HG02763 (cell line): ENCODE measurements at regions not wholly inside any gene's neighbourhood (a gene's known extent, or its start where the extent isn't known, plus 50 kb on each side); places are given as distances from the start of the nearest gene placed in this dataset.

Experiments used
- ATAC-seq: cut with Tn5 transposase; IDR thresholded peaks from one replicate; pipeline ENCODE4 v1.9.1; 2021; ENCODE audit warnings: mild to moderate bottlenecking, moderate library complexity; ENCODE audit not compliant: unreplicated experiment

DNA sequence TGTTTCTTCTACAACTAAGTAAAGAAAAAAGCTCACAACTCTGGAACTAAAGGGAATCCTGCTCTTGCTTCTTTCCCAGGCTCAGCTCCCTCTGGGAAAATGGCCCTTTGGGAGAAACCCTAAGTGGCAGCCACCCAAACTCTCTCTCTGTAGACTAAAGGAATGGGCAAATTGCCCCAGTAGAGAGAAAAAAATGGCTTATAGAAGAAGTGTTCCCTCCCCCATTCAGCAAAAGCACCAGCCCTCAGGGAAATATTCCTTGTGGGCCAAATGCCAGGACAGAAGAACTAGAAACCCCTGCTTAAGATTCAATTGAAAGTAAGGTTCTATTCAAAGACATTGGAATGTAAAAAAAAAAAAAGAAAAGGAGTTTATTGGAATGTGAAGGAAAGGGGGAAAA, 603.7 kb upstream of the ALCAM start:
- ATAC-seq: no peak

DNA sequence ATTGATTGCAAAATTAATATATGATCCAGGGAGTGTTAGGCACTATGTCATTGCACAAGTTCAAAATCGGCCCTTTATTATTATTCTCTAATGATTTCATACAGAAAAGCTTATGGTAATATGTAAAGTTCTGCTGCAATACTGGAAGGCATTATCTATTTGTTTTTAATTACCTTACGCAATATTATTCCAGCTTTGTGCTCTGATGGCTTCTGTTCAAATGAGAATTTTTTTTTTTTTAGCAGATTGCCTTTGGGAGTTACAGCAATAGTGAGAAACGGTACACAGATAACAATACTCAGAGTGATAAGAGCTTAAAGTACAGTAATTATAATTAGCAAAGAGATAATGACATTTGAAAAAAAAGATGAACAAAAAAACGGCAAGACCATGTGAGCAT, 602.2 kb upstream of the ALCAM start:
- ATAC-seq: no peak

DNA sequence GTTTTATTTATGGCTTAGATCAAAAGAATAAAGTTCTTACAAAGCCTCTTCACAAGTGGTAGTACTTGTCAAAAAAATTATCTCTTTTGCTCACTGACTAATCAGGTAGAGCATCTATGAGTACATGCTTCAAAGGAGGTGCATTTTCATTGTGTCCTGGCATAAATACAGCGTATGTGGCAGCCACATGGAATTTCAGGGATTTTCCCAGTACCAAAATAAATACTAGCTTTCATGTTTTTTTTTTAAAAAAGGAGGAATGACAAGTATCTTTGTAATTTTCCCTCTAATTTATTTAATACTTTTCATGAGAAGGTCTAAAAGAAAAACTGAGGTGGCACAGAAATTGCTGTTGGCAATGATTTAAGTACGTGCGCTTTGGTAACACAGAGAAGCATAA, 597.8 kb upstream of the ALCAM start:
- no peak for ATAC-seq

DNA sequence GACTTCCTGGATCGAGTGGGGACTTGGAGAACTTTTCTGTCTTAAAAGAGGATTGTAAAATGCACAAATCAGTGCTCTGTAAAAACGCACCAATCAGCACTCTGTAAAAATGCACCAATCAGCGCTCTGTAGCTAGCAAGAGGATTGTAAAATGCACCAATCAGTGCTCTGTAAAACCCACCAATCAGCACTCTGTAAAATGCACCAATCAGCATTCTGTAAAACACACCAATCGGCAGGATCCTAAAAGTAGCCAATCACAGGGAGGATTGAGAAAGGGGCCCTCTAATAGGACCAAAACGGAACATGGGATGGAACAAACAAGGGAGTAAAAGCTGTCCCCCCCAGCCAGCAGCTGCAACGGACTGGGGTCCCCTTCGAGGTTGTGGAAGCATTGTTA, 587.4 kb upstream of the ALCAM start:
- ATAC-seq: no peak

DNA sequence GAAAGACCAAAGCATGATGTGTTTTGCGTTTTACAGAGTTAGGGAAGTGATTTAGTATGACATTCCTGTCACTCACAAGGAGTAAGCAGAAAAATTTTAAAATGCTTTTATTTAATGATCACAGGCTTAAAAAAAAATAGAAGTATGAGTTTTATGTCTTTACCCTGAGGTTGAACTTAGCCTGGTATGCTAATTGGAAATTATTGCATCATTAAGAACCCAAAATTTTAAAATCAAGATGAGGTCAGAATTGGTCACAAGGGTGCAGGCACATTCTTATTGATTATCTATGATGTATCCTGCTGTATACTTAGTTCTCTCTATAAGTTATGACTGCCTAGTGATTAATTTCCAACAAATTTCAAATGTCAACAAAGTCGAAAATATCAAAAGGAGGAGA, 585.6 kb upstream of the ALCAM start:
- ATAC-seq: no peak

DNA sequence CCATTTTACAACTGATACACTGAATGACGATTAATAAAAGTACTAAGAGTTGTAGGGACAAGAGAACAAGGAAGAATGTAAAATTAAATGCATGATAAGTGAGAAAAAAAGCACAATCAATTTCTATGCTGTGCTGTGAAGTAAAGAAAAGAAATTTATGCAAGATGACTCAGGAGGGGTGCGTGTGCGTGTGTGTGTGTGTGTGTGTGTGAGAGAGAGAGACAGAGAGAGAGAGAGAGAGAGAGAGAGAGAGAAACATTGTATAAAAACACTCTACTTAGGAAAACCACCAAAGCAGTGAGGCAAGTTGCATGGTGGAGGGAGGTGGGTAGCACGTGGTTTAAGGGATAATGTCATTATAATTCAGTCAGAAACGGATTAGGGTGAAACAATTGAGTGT, 580.8 kb upstream of the ALCAM start:
- ATAC-seq: no peak

DNA sequence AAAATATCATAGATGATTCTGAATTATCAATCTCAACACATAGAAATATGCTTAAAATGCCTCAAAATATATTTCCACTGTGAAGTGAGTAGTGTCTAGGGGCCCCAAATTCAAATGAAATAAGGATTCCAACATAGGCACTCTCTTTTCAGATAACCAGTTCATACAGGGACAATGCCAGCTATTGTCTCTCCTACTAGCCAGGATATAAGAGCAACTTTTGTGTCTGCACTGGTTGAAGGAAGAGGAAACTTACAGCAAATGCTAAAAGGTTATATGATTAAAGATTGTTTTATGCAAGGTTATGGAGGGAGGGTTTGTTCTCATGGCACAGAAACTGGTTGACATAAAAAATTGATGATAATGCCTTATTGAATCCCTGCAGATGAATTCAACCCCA, 579.4 kb upstream of the ALCAM start:
- ATAC-seq: no peak

DNA sequence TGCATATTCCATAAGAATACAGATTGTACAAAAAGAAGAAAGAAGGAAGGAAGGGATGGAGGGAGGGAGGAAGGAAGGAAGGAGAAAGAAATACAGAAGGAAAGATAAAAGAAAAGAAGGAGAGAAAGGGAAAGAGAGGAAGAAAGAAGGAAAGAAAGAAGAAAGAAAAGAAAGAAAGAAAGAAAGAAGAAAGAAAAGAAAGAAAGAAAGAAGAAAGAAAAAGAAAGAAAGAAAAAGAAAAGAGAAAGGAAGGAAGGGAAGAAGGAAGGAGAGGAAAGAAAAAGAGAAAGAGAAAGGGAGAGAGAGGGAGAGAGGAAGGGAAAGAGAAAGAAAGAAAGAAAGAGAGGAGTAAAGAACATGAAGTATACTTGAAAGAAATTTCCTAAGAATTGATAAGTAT, 577.9 kb upstream of the ALCAM start:
- no peak for ATAC-seq

DNA sequence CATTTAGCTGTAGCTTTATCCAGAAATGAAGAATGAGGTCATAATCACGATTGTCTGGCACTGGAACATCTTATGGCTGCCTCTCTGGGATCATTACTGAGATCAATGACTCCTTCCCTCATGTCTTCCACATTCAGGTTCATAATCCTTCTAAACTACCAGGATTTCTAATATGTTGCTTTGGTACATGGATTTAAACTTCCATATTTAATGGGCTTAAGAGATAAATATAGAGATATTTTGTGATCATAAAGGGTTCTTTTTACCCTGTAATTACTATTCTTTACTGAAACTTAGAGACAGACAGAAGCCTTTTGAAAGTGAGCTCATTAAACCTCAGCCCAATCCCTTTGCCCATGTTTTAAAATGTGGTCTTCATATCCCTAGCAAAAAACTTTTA, 575.4 kb upstream of the ALCAM start:
- ATAC-seq: no peak

DNA sequence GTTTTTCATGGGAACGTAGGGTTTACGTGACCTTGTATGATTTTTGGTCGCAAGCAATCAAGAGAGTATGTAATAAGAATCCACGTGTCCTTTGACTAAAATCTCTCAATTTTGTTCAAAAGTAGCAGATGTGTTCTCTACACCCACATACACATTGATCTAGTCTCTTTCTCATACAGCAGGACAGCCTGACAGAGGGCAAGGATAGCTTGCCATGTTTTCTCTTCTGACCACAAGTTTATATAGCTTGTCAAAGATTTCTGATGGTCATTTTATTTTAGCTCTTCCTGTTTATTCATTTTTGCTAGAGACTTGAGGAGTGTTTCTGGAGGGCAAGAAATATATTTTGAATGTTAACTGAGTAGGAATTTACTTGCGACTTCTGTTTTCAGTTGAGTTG, 570.2 kb upstream of the ALCAM start:
- ATAC-seq: no peak

DNA sequence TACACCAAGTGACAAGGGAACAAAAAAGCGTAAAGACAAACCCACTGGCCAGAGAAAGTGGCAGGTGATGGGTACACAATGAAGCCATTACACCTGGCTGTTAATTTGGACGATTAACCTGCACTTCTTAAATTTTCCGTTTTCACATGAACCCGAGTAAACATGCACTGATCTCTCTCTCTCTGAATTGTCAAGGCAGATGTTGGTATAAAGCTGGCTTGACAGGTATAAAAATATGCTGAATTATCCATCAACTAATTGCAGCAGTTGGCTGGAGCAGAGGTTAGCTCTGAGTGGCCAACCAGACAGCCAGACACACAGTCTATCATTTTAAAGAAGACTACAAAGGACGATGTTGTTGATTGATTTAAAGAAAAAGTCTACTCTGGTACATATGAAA, 561.7 kb upstream of the ALCAM start:
- ATAC-seq: no peak

DNA sequence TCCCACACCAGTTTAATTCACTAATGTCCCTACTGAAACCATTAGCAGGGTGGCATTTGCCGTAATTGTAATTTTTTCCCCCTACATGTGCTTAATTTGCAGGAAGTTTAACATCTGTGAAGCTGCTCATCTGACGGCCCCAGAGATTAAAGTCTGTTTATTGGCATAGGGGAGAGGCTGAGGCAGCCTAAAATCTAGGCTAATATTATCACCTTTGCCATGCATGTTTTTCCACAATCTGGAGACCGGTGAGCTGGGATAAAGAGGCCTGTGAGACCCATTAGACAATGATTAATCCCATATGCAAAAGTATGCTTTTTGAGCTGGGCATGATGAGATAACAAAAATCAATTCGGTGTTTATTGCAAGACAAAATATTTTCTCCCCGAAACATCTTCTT, 561.2 kb upstream of the ALCAM start:
- ATAC-seq: no peak

DNA sequence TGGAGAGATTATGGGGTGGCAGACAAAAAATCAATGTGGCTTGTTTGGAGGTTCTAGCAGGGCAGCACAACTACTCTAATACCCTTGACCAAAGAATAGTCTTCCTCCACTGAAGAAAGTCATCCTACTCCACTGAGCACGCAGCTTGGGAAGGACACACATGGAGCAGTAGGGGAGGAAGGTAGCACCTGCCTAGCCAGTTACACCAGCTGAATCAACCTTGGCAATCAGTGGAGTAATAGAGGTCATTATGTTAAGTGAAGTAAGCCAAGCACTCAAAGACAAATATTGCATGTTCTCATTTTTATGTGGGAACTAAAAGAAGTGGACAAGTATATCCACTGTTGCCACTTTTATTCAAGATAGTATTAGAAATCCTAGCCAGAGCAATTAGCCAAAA, 555.8 kb upstream of the ALCAM start:
- no peak for ATAC-seq

DNA sequence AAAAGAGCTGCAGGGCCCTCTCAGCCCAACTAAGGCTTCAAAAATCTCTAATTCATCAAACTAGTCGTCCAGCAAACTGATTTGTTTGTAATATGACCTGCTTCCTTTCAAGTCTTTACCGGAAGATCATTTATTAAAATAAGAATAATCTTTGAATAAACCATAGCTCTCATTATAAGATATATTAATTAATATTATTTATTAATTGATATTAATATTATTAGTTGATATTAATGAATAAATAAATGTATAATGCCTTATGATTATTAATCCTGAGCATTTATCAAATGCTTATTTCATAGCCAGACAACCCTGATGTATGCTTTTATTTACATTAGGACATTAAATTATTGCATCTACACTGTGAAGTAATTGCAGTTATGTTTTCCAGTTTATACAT, 550.7 kb upstream of the ALCAM start:
- ATAC-seq: no peak

DNA sequence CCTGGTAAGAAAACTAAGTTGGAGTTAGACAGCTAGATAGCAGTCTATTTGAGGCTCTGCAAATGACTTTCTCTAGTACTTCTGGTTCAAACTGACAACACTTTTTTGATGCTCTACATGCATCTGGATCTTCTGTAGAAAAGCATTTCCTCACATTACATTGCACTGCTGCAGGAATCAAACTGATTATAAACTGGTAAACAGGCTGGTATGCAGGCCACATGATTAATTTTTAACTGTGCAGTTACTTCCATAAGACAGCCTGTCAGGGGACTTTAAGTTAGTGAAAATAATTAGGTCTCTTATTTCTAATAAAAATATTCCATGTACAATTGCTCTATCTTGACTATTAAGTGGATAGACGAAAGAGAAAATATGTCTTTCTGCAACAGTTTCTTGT, 550.0 kb upstream of the ALCAM start:
- no peak for ATAC-seq

DNA sequence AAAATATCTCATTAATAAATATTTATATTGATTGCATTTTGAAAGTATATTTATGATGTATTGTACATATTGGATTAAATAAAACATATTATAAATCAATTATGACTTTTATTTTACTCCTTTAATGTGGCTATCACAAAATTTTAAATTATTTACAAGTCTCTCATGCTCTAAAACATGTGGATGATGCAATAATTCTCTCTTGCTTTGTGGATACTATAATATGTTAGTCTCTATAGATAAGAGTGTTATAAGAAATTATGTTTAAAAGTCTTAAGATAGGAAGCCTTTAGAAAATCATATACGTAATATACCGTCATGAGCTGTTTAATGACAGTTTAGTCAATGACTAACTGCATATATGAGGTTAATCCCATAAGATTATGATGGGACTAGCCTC, 547.4 kb upstream of the ALCAM start:
- no peak for ATAC-seq

DNA sequence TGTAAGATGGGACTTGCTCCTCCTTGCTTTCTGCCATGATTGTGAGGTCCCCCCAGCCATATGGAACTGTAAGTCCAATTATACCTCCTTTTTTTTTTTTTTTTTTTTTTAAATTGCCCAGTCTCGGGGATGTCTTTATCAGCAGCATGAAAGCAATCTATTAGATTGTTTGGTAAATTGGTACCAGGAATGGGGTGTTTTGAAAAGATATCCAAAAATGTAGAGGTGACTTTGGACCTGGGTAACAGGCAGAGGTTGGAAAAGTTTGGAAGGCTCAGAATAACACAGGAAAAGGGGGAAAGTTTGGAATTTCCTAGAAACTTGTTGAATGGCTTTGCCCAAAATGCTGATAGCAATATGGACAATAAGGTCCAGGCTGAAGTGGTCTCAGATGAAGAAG, 545.8 kb upstream of the ALCAM start:
- no peak for ATAC-seq

DNA sequence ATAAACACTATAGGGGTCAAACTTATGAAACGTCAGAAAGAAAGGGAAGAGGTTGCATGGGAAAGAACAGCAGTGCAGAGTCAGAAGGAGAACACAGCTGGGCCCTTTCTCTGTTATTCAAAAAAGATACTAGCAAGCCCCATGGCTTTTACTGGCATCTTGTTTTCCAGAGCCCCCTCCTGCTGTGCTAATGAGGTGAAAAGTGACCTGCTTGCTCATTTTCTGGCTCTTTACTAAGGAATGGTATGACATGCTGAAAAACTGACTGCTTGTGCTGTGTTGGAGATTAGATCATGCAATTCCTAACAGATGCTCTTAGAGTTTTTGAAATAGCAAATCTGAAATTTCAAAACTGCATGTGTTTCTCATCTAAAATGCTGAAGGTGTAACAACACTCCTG, 541.6 kb upstream of the ALCAM start:
- no peak for ATAC-seq

DNA sequence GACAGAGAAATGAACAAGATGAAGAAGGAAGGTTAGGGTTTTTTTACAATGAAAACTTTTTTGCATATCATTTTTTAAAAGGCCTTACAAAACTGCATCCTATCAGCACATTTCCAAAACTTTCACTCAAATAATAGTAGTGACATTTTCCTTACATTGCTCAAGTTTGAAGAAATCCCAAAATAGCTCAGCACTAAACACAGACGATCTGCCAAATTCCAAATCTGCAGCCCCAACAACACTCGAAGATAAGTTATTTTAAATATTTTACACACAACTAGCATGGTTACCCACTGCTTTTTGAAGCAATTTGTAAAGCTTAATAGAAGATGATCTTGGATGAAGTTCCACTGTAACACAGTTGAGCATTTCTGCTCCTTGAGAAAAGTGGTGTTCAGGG, 535.6 kb upstream of the ALCAM start:
- ATAC-seq: no peak

DNA sequence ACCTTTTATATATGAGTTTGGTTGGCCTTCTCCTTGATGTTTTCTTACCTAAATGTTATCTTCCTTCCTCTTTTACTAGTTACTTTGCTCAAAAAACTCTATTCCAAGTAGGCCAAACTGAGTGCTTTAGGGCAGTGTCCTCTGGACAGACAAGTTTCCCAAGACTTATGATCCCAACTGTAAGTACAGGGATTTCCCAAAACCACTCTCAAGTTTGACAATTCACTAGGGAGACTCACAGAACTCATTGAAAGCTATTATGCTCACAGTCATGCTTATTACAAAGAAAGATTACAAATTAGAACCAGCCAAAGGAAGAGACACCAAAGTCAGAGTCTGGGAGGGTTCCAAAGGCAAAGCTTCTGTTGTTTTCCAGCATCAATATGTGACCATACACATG, 534.2 kb upstream of the ALCAM start:
- no peak for ATAC-seq

DNA sequence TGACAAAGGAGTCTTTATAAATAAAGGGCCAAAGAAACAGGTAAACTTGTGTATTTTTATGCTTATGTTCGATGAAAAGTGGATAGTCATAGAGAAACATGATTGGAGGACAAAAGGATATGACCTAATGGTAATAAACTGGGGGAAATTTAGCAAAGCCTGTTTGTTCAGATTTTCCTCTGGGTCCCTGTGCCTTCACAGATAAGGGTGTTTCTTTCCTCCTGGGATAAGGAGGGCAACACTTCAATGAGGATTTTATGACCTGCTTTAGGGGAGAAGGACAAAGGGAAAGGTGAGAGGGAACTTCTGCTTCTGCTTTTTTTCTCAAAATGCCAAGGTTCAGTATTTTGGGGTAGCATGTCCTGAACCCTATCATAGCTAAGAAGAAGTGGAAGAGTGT, 531.3 kb upstream of the ALCAM start:
- ATAC-seq: no peak

DNA sequence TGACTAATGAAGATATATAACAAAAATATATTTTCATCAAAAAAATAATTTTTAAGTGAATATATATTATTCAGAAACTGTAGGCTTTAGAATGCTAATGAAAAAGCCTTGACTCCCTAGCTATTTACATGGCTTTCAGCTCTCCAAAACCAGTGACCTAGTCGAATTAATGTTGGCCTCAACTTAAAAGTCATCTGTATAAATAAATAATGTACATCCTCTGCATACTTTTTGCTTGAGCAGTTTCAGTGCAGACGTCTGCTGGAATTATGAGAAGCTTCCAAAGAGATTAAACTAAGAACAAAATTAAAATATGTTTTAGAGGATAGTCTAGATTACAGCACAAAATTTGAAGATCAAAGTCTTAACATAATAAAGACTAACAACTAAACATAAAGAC, 520.4 kb upstream of the ALCAM start:
- no peak for ATAC-seq

DNA sequence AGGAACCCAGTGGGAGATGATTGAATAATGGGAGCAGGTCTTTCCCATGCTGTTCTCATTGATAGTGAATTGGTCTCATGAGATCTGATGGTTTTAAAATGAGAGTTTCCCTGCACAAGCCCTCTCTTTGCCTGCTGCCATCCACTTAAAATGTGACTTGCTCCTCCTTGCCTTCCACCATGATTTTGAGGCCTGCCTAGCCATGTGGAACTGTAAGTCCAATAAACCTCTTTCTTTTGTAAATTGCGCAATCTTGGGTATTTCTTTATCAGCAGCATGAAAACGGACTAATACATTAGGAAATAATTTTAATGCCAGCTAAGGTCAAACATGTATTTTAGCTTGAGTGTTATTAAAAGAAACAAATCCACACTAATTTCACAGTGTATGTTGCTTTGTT, 517.6 kb upstream of the ALCAM start:
- no peak for ATAC-seq

DNA sequence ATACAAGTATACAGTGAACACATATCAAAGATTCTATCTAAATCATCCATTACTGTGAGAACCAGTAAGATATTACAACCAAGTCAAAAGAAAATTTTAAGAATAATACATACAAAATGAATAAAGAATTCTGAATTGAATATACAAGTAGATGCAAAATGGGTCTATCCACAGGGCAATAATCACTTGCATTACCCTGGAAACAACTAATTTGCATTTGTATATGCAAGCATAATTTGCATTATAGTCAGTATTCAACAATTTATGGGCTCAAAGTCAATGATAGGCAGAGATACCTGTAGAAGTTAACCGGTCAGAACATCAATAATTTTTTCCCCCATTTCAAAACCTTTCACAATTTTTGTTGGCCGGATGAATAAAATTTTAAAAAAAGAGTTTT, 512.2 kb upstream of the ALCAM start:
- ATAC-seq: no peak
